ENCODE measurements at regions not wholly inside any gene's neighbourhood (a gene's known extent, or its start where the extent isn't known, plus 50 kb on each side); places are given as distances from the start of the nearest gene placed in this dataset.
A peak's percentile ranks its signal among the peaks of the same experiment; 100 is the strongest.

DNA sequence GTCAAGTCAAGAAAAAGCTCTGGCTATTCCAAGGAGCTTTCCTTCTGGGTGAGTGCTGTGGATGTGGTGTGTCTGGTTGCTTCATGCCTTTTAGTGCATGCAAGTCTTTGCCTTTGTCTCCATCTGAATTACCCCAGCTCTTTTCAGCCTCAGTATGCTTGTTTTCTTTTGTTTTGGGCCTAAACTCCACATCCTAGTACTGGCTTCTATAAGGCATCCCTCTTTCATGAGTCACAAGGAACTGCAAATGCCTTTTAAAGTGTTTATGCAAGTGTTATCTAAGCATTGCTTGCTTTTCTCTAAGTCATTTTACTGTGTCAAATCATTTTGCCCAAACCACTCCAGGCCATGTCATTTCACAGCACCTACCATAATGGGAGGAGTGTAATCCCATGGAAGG, 132.1 kb downstream of the PLCE1 start:
- Mint-ChIP-seq H3K4me1 (ENCODE audit: low read depth, unreplicated experiment) (no peaks in the 10 kb centered on the region), H3K4me3 (ENCODE audit: unreplicated experiment) (no peak overlapping the region)
- no peak for DNase-seq

DNA sequence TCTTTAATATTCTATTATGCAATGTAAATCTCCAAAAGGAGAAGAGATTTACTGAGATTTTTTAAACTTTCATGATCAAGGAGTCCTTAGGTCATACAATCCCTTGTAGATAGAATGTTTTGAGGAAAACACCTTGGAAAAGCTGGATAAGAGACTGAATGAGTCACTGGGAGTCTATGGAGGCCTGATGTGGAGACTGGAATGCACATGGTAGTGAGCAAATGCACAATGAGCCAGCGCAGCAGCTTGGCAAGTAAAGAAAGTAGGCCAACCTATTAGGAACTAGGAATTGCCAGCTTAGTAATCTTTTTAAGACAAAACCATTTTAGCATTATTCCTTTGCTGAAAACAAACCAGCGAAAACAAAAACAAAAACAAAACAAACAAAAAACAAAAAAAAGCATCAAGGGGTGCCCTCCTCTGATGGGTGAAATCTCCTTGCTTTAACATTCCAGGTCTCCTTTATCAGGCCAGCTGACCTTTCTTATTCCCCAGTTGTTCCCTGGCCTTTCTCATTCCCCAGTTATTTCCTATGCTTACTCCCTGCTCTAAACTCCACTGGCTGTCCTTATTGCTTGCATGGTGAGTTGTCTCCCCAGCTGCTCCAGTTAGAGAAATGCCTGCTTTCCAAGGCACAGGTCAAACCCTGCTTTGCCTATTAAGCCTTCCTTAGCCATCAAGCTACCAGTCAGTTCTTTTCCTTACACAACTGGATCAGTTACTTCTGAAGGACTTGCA, 135.8 kb downstream of the PLCE1 start:
- Mint-ChIP-seq H3K27ac (ENCODE audit: unreplicated experiment) (no peak overlapping the region), H3K4me1 (ENCODE audit: low read depth, unreplicated experiment) (no peaks in the 10 kb centered on the region), H3K9me3 (ENCODE audit: unreplicated experiment) (no peaks in the 10 kb centered on the region), H3K27me3 (ENCODE audit: unreplicated experiment) (no peaks in the 10 kb centered on the region), H3K4me3 (ENCODE audit: unreplicated experiment) (no peak overlapping the region), H3K36me3 (ENCODE audit: unreplicated experiment) (no peaks in the 10 kb centered on the region)
- TF ChIP-seq, protein P1, sequence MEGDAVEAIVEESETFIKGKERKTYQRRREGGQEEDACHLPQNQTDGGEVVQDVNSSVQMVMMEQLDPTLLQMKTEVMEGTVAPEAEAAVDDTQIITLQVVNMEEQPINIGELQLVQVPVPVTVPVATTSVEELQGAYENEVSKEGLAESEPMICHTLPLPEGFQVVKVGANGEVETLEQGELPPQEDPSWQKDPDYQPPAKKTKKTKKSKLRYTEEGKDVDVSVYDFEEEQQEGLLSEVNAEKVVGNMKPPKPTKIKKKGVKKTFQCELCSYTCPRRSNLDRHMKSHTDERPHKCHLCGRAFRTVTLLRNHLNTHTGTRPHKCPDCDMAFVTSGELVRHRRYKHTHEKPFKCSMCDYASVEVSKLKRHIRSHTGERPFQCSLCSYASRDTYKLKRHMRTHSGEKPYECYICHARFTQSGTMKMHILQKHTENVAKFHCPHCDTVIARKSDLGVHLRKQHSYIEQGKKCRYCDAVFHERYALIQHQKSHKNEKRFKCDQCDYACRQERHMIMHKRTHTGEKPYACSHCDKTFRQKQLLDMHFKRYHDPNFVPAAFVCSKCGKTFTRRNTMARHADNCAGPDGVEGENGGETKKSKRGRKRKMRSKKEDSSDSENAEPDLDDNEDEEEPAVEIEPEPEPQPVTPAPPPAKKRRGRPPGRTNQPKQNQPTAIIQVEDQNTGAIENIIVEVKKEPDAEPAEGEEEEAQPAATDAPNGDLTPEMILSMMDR (IDR thresholded peaks at IDR 0.05; ENCODE audit: partially characterized antibody, unreplicated experiment) = no peak
- DNase-seq = no peak

More for the DNA sequence above, 132.1 kb downstream of the PLCE1 start:
- no peak overlapping the region for H3K27ac Mint-ChIP-seq (ENCODE audit: unreplicated experiment)
- no peaks in the 10 kb centered on the region for H3K27me3 Mint-ChIP-seq (ENCODE audit: unreplicated experiment)
- TF ChIP-seq, protein P1 (IDR thresholded peaks at IDR 0.05; ENCODE audit: partially characterized antibody, unreplicated experiment) = no peak
- no peaks in the 10 kb centered on the region for H3K36me3 Mint-ChIP-seq (ENCODE audit: unreplicated experiment)
- H3K9me3 Mint-ChIP-seq (ENCODE audit: unreplicated experiment) = no peaks in the 10 kb centered on the region

GRCh38 chr10:94131885-94132284, 138.2 kb downstream of the PLCE1 start:
- no peak overlapping the region for H3K27ac Mint-ChIP-seq (ENCODE audit: unreplicated experiment)
- TF ChIP-seq, protein P1 (IDR thresholded peaks at IDR 0.05; ENCODE audit: partially characterized antibody, unreplicated experiment) = no peak
- H3K9me3 Mint-ChIP-seq (ENCODE audit: unreplicated experiment) = no peaks in the 10 kb centered on the region
- H3K27me3 Mint-ChIP-seq (ENCODE audit: unreplicated experiment) = no peaks in the 10 kb centered on the region
- no peak for DNase-seq
- H3K4me1 Mint-ChIP-seq (ENCODE audit: low read depth, unreplicated experiment) = no peaks in the 10 kb centered on the region
- H3K4me3 Mint-ChIP-seq (ENCODE audit: unreplicated experiment) = no peak overlapping the region
- H3K36me3 Mint-ChIP-seq (ENCODE audit: unreplicated experiment) = no peaks in the 10 kb centered on the region

DNA sequence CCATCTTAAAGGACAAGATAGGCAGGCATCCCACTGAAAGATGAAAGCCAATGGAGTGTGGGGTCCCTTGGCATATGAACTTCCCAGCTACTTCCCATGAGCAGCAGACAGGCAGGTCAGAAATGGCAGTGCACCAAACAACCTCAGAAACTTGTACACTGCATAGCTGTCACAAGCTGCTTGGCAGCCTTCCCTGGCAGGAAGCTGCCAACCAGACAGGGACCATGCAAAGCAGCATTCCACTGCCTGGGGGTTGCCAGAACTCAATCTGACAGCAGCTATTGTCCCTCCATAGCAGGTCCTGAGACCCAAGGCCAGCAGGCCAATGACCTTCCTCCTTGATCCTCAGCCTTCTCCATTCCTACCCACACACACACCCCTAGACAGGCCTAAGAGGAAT, 139.5 kb downstream of the PLCE1 start:
- Mint-ChIP-seq H3K27ac (ENCODE audit: unreplicated experiment) (no peak overlapping the region), H3K4me1 (ENCODE audit: low read depth, unreplicated experiment) (peaks cover 5% of the 10 kb centered on the region), H3K4me3 (ENCODE audit: unreplicated experiment) (no peak overlapping the region), H3K36me3 (ENCODE audit: unreplicated experiment) (peaks cover 5% of the 10 kb centered on the region), H3K9me3 (ENCODE audit: unreplicated experiment) (peaks cover 2% of the 10 kb centered on the region), H3K27me3 (ENCODE audit: unreplicated experiment) (no peaks in the 10 kb centered on the region)
- TF ChIP-seq, protein P1 (IDR thresholded peaks at IDR 0.05; ENCODE audit: partially characterized antibody, unreplicated experiment) = no peak
- no peak for DNase-seq

- Mint-ChIP-seq H3K4me1 (ENCODE audit: low read depth, unreplicated experiment) (peaks cover 5% of the 10 kb centered on the region), H3K27ac (ENCODE audit: unreplicated experiment) (peak overlapping the region; percentile 31), H3K9me3 (ENCODE audit: unreplicated experiment) (peaks cover 2% of the 10 kb centered on the region), H3K27me3 (ENCODE audit: unreplicated experiment) (no peaks in the 10 kb centered on the region), H3K36me3 (ENCODE audit: unreplicated experiment) (peaks cover 5% of the 10 kb centered on the region), H3K4me3 (ENCODE audit: unreplicated experiment) (no peak overlapping the region)
- TF ChIP-seq, protein P1 (IDR thresholded peaks at IDR 0.05; ENCODE audit: partially characterized antibody, unreplicated experiment) = no peak
- no peak for DNase-seq
These were observed 144.0 kb downstream of the PLCE1 start for GRCh38 chr10:94137747-94138146.

Data from glutamatergic neuron (in vitro differentiated cells).